Suprapubic skin (tissue), 4 donors: ENCODE measurements at regions not wholly inside any gene's neighbourhood (a gene's known extent, or its start where the extent isn't known, plus 50 kb on each side); places are given as distances from the start of the nearest gene placed in this dataset.

Experiments used
- DNase-seq, 2 donors: peaks; one replicate each; pipeline ENCODE4 v3.0.0-alpha.2; 2019; ENCODE audit warnings: low spot score in 2 of 2
- H3K27ac ChIP-seq: fragments of 200-600 bp; sonication (generic); one replicate; pipeline ENCODE4 v1.5.1; 2019
- H3K27me3 ChIP-seq: fragments of 200-600 bp; sonication (generic); one replicate; pipeline ENCODE4 v1.5.1; 2019
- H3K36me3 ChIP-seq: fragments of 200-600 bp; sonication (generic); one replicate; pipeline ENCODE4 v1.5.1; 2019
- H3K4me1 ChIP-seq: fragments of 200-600 bp; sonication (generic); one replicate; pipeline ENCODE4 v1.5.1; 2019
- H3K4me3 ChIP-seq: fragments of 200-600 bp; sonication (generic); one replicate; pipeline ENCODE4 v1.5.1; 2019; ENCODE audit warnings: mild to moderate bottlenecking
- H3K9me3 ChIP-seq: fragments of 200-600 bp; sonication (generic); one replicate; pipeline ENCODE4 v1.5.1; 2019
- EP300 ChIP-seq: sonication (generic); formaldehyde crosslinking; IDR thresholded peaks from one replicate; pipeline ENCODE4 v1.6.1; 2017; ENCODE audit warnings: antibody characterized with exemption
- POLR2A ChIP-seq, 2 donors: fragments of 450-650 bp; IDR thresholded peaks; one replicate each; pipeline ENCODE4 v1.6.1; 2017; ENCODE audit warnings: antibody characterized with exemption in 2 of 2, mild to moderate bottlenecking in 2 of 2, moderate library complexity in 2 of 2
- POLR2AphosphoS5 ChIP-seq, 3 donors: sonication (generic); formaldehyde crosslinking; IDR thresholded peaks; one replicate each; pipeline ENCODE4 v1.6.1; 2017; ENCODE audit warnings: antibody characterized with exemption in 3 of 3
- WGBS: methylation state at CpG from one replicate; pipeline ENCODE4 v1.1.5; 2018; 5-methylcytosine and 5-hydroxymethylcytosine counted together
- TF ChIP-seq, protein P1 (sequence below), 2 donors: fragments of 200-600 bp in 1 of 2; fragments of 450-650 bp in 1 of 2; sonication (generic) in 1 of 2; IDR thresholded peaks; one replicate each; pipeline ENCODE4 v1.5.1; 2016 to 2019; ENCODE audit warnings: antibody characterized with exemption in 2 of 2, mild to moderate bottlenecking in 1 of 2, moderate library complexity in 1 of 2

DNA sequence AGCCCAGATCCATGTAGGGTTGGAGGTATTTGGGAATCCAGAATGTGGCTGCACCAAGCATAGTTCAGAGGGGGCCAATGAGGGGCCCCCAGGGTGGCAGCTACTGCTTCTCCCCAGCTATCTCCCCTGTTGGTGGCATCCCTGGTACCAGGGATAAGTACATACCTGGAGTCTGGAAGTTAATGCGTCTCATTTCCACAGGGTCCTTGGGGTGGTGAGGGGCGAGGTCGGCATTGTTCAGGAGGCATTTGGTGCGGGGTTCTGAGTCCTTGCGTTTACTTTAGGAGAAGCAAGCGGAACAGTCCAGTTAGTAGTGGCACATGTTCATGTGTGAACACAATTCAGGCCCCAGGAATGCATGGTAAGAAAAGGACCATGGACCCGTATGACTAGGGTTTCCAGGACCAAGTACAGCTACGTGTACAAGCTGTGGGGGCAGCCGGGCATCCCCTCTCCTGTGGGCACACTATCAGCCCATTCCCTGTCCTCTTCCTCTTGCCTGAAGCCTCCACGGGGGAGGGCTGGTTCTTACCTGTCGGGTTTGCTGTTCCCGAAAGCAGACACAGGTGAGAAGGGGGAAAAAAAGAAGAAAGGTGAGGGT is 122.3 kb downstream of the PTPRS start:
- peaks cover 100% of the 10 kb centered on the region for H3K36me3 ChIP-seq
- 95% methylated on average over 10 of the region's 12 CpGs for WGBS

DNA sequence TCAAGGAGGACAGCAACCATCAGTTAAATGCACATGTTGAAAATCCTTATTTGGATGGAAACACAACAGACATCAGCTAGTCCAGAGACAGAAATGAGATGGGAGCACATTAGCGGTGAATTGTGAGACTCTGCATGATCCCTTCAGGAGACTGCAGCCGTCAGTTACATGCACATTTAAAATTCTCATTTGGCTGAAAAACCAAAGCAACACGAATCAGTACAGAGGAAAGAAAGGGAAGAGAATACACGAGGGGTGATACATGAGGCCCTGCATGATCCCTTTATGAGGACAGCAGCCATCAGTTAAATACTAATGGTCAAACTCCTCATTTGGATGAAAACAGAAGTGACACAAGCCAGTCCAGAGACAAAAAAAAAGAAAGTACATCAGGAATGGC is 123.4 kb downstream of the PTPRS start:
- TF ChIP-seq, protein P1, sequence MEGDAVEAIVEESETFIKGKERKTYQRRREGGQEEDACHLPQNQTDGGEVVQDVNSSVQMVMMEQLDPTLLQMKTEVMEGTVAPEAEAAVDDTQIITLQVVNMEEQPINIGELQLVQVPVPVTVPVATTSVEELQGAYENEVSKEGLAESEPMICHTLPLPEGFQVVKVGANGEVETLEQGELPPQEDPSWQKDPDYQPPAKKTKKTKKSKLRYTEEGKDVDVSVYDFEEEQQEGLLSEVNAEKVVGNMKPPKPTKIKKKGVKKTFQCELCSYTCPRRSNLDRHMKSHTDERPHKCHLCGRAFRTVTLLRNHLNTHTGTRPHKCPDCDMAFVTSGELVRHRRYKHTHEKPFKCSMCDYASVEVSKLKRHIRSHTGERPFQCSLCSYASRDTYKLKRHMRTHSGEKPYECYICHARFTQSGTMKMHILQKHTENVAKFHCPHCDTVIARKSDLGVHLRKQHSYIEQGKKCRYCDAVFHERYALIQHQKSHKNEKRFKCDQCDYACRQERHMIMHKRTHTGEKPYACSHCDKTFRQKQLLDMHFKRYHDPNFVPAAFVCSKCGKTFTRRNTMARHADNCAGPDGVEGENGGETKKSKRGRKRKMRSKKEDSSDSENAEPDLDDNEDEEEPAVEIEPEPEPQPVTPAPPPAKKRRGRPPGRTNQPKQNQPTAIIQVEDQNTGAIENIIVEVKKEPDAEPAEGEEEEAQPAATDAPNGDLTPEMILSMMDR (IDR thresholded peaks at IDR 0.05) = no peak
- TF ChIP-seq POLR2AphosphoS5 (IDR thresholded peaks at IDR 0.05) (no peak), POLR2A (IDR thresholded peaks at IDR 0.05) (no peak), EP300 (no peak)
- H3K4me3 ChIP-seq = no peak overlapping the region
- 94% methylated on average over 4 of the region's 4 CpGs for WGBS
- peaks cover 100% of the 10 kb centered on the region for H3K36me3 ChIP-seq
- no peaks in the 10 kb centered on the region for H3K4me1 ChIP-seq
- H3K27me3 ChIP-seq = no peaks in the 10 kb centered on the region
- H3K27ac ChIP-seq = no peak overlapping the region
- no peaks in the 10 kb centered on the region for H3K9me3 ChIP-seq
- no peak for DNase-seq

More for the DNA sequence above, 122.3 kb downstream of the PTPRS start:
- H3K27me3 ChIP-seq = no peaks in the 10 kb centered on the region
- TF ChIP-seq, protein P1 (IDR thresholded peaks at IDR 0.05) = no peak
- TF ChIP-seq POLR2AphosphoS5 (IDR thresholded peaks at IDR 0.05) = no peak
- TF ChIP-seq POLR2A (IDR thresholded peaks at IDR 0.05) = no peak
- no peak for TF ChIP-seq EP300
- no peak overlapping the region for H3K4me3 ChIP-seq
- H3K27ac ChIP-seq = no peak overlapping the region
- H3K9me3 ChIP-seq = no peaks in the 10 kb centered on the region
- no peaks in the 10 kb centered on the region for H3K4me1 ChIP-seq
- no peak for DNase-seq

DNA sequence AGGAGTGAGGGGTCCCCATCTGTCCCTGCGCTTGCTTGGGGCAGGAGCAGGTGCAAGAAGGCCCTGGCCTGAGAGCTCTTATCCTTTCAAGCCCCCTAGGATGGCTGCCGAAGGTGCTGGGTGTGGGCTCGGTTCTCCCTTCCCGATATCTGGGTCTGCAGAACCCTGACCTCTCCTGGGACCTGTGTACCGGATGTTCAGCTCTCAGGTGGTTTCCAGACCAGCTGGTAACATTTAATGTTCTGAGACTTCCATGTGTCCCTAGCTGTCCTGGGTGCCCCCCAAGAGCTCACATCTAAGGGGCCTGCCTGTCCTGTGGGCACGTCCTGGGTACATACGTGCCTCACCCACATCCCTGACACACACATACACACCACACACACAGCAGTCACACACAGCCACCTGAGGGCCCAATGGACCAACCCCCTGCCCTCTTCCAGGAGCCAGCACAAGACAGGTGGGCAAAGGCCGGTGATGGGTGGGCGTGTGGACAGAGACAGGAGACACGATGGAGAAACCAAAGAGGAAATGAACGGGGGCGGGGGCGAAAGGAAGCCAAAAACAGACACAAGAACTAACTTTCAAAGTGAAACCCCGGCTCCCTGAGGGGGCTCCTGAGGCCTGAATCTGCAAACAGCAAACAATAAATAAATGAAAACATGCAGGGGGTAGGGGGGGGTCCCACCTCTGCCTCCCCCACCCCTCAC is 124.3 kb downstream of the PTPRS start:
- no peak overlapping the region for H3K27ac ChIP-seq
- H3K27me3 ChIP-seq = no peaks in the 10 kb centered on the region
- H3K9me3 ChIP-seq = no peaks in the 10 kb centered on the region
- no peak overlapping the region for H3K4me3 ChIP-seq
- TF ChIP-seq EP300 = no peak
- TF ChIP-seq POLR2A (IDR thresholded peaks at IDR 0.05) = no peak
- TF ChIP-seq POLR2AphosphoS5 (IDR thresholded peaks at IDR 0.05) = no peak
- TF ChIP-seq, protein P1 (IDR thresholded peaks at IDR 0.05) = no peak
- peaks cover 100% of the 10 kb centered on the region for H3K36me3 ChIP-seq
- 85% methylated on average over 14 of the region's 14 CpGs for WGBS
- no peaks in the 10 kb centered on the region for H3K4me1 ChIP-seq
- DNase-seq = no peak

DNA sequence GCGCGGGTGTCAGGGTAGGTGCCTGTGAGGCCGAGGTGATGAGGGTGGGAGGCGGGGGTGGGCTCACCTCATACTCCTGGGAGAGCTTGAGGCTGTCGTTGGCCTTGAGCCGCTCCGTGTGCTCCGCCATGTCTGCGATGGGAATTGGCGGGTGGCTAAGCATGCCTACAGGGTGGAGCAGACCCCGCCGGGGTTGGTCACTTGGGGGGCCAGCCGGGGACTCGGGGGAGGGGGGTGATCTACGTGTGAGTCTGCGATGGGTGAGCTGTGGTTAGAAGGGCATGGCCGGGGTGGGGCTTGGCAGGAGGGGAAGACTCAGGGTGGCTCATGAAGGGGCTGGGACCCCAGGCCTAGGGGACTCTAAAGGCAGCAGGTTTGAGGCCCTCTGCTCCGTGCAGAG is 125.2 kb downstream of the PTPRS start:
- H3K36me3 ChIP-seq = peaks cover 100% of the 10 kb centered on the region
- H3K9me3 ChIP-seq = no peaks in the 10 kb centered on the region
- no peak overlapping the region for H3K4me3 ChIP-seq
- DNase-seq = no peak
- H3K27me3 ChIP-seq = no peaks in the 10 kb centered on the region
- no peak overlapping the region for H3K27ac ChIP-seq
- 96% methylated on average over 14 of the region's 18 CpGs for WGBS
- H3K4me1 ChIP-seq = no peaks in the 10 kb centered on the region
- no peak for TF ChIP-seq EP300
- TF ChIP-seq POLR2AphosphoS5 (IDR thresholded peaks at IDR 0.05) = no peak
- TF ChIP-seq, protein P1 (IDR thresholded peaks at IDR 0.05) = no peak
- TF ChIP-seq POLR2A (IDR thresholded peaks at IDR 0.05) = no peak

DNA sequence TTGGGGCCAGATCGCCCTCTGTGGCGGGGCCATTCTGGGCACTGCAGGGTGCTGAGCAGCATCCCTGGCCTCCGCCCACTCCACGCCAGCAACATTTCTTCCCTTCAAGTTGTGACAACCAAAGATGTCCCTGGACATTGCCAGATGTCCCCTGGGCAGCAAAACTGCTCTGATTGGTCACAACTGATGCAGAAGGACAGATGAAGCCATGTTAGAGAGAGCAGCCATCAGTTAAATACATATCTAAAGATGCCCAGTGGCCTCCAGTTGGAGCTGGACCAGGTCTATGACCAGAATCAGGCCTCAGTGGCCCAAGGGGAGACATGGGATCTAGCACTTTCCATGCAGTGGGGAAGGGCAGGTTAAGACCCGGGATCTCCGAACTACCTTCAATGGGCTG is 125.7 kb downstream of the PTPRS start:
- no peak for TF ChIP-seq EP300
- TF ChIP-seq, protein P1 (IDR thresholded peaks at IDR 0.05) = no peak
- no peak for TF ChIP-seq POLR2A (IDR thresholded peaks at IDR 0.05)
- no peak for TF ChIP-seq POLR2AphosphoS5 (IDR thresholded peaks at IDR 0.05)
- Histone ChIP-seq H3K36me3 (peaks cover 100% of the 10 kb centered on the region), H3K4me3 (no peak overlapping the region), H3K4me1 (no peaks in the 10 kb centered on the region), H3K27me3 (no peaks in the 10 kb centered on the region), H3K27ac (no peak overlapping the region), H3K9me3 (no peaks in the 10 kb centered on the region)
- DNase-seq = no peak
- whole genome bisulfite sequencing = 100% methylated on average over 5 of the region's 6 CpGs
